NT2/D1 (cell line): ENCODE measurements at regions not wholly inside any gene's neighbourhood (a gene's known extent, or its start where the extent isn't known, plus 50 kb on each side); places are given as distances from the start of the nearest gene placed in this dataset.

ENCODE experiments used
- DNase-seq: peaks from one replicate; pipeline ENCODE4 v3.0.0-alpha.2; 2011; ENCODE audit warnings: low read depth, low spot score
- H3K27me3 ChIP-seq: 2 replicates; pipeline ENCODE4 v1.6.0; 2011; ENCODE audit warnings: mild to moderate bottlenecking; ENCODE audit not compliant: insufficient read length, insufficient read depth
- H3K36me3 ChIP-seq: 2 replicates; pipeline ENCODE4 v1.6.1; 2011; ENCODE audit warnings: mild to moderate bottlenecking, low read length, mixed read lengths; ENCODE audit not compliant: insufficient read depth, insufficient read length
- H3K4me1 ChIP-seq: 2 replicates; pipeline ENCODE4 v1.5.1; 2011; ENCODE audit not compliant: insufficient read depth, insufficient read length
- H3K4me3 ChIP-seq: 2 replicates; pipeline ENCODE4 v1.5.1; 2011; ENCODE audit warnings: low read depth; ENCODE audit not compliant: insufficient read length
- H3K9ac ChIP-seq: 2 replicates; pipeline ENCODE4 v1.6.0; 2011; ENCODE audit warnings: low read depth; ENCODE audit not compliant: insufficient read length
- H3K9me3 ChIP-seq: 2 replicates; pipeline ENCODE4 v1.5.1; 2011; ENCODE audit warnings: mild to moderate bottlenecking, low read length; ENCODE audit not compliant: insufficient read depth
- SUZ12 ChIP-seq: IDR thresholded peaks from 2 replicates; pipeline ENCODE4 v1.6.1; 2011; ENCODE audit not compliant: insufficient read length, insufficient read depth; ENCODE audit errors: extremely low read depth
- YY1 ChIP-seq: IDR thresholded peaks from 2 replicates; pipeline ENCODE4 v1.6.1; 2011; ENCODE audit not compliant: insufficient read length, insufficient read depth
- ZNF274 ChIP-seq: IDR thresholded peaks from 2 replicates; pipeline ENCODE4 v1.6.1; 2011; ENCODE audit warnings: mild to moderate bottlenecking, low read depth, low read length

- DNase-seq, result no peak
- Histone ChIP-seq H3K9ac (no peak overlapping the region), H3K4me1 (peaks cover 3% of the 10 kb centered on the region), H3K9me3 (no peaks in the 10 kb centered on the region), H3K27me3 (no peaks in the 10 kb centered on the region), H3K4me3 (no peak overlapping the region), H3K36me3 (no peaks in the 10 kb centered on the region)
- no peak for TF ChIP-seq SUZ12
- no peak for TF ChIP-seq ZNF274
- no peak for TF ChIP-seq YY1
These were observed 333.3 kb downstream of the HRH4 start for GRCh38 chr18:24793742-24794141.

GRCh38 chr18:24795129-24795528, 334.7 kb downstream of the HRH4 start:
- Histone ChIP-seq H3K9ac (no peak overlapping the region), H3K9me3 (no peaks in the 10 kb centered on the region), H3K4me1 (peaks cover 3% of the 10 kb centered on the region), H3K36me3 (no peaks in the 10 kb centered on the region), H3K4me3 (no peak overlapping the region), H3K27me3 (no peaks in the 10 kb centered on the region)
- TF ChIP-seq ZNF274 (no peak), SUZ12 (no peak), YY1 (no peak)
- no peak for DNase-seq

- no peak overlapping the region for H3K4me3 ChIP-seq
- no peak for DNase-seq
- TF ChIP-seq YY1, result no peak
- no peak for TF ChIP-seq SUZ12
- no peak for TF ChIP-seq ZNF274
- no peak overlapping the region for H3K9ac ChIP-seq
- H3K36me3 ChIP-seq, result no peaks in the 10 kb centered on the region
- no peaks in the 10 kb centered on the region for H3K27me3 ChIP-seq
- H3K4me1 ChIP-seq, result no peaks in the 10 kb centered on the region
- peaks cover 14% of the 10 kb centered on the region; the same call in 1 of the 2 replicates for H3K9me3 ChIP-seq
These were observed 337.5 kb downstream of the HRH4 start for GRCh38 chr18:24797981-24798380.

- no peak for DNase-seq
- no peak overlapping the region for H3K4me3 ChIP-seq
- no peak for TF ChIP-seq SUZ12
- TF ChIP-seq ZNF274, result no peak
- no peak for TF ChIP-seq YY1
- no peak overlapping the region for H3K9ac ChIP-seq
- peaks cover 15% of the 10 kb centered on the region; the same call in 1 of the 2 replicates for H3K9me3 ChIP-seq
- no peaks in the 10 kb centered on the region for H3K4me1 ChIP-seq
- no peaks in the 10 kb centered on the region for H3K27me3 ChIP-seq
- H3K36me3 ChIP-seq, result no peaks in the 10 kb centered on the region
These were observed 338.7 kb downstream of the HRH4 start for GRCh38 chr18:24799176-24799575.

GRCh38 chr18:24799720-24800119, 339.3 kb downstream of the HRH4 start:
- Histone ChIP-seq H3K4me1 (no peaks in the 10 kb centered on the region), H3K27me3 (no peaks in the 10 kb centered on the region), H3K9ac (no peak overlapping the region), H3K9me3 (peaks cover 15% of the 10 kb centered on the region; the same call in 1 of the 2 replicates), H3K4me3 (no peak overlapping the region), H3K36me3 (no peaks in the 10 kb centered on the region)
- TF ChIP-seq SUZ12 (no peak), YY1 (no peak), ZNF274 (no peak)
- DNase-seq, result no peak

GRCh38 chr18:24801001-24801400, 340.6 kb downstream of the HRH4 start:
- TF ChIP-seq SUZ12 (no peak), ZNF274 (no peak), YY1 (no peak)
- no peaks in the 10 kb centered on the region for H3K27me3 ChIP-seq
- no peaks in the 10 kb centered on the region for H3K4me1 ChIP-seq
- DNase-seq, result no peak
- H3K4me3 ChIP-seq, result no peak overlapping the region
- H3K36me3 ChIP-seq, result no peaks in the 10 kb centered on the region
- peaks cover 15% of the 10 kb centered on the region; the same call in 1 of the 2 replicates for H3K9me3 ChIP-seq
- H3K9ac ChIP-seq, result no peak overlapping the region

- Histone ChIP-seq H3K36me3 (no peaks in the 10 kb centered on the region), H3K27me3 (no peaks in the 10 kb centered on the region), H3K9ac (no peak overlapping the region), H3K4me1 (no peaks in the 10 kb centered on the region), H3K9me3 (peaks cover 15% of the 10 kb centered on the region; the same call in 1 of the 2 replicates), H3K4me3 (no peak overlapping the region)
- no peak for DNase-seq
- no peak for TF ChIP-seq SUZ12
- no peak for TF ChIP-seq ZNF274
- TF ChIP-seq YY1, result no peak
These were observed 342.0 kb downstream of the HRH4 start for GRCh38 chr18:24802456-24802855.
